Heart right ventricle (tissue), 16 donors: ENCODE measurements at regions not wholly inside any gene's neighbourhood (a gene's known extent, or its start where the extent isn't known, plus 50 kb on each side); places are given as distances from the start of the nearest gene placed in this dataset.

Source experiments
- ATAC-seq, 8 donors: fragments of 200-7000 bp; cut with Tn5 transposase; one replicate each; pipeline ENCODE4 v1.9.1; 2020; ENCODE audit warnings: mild to moderate bottlenecking in 8 of 8, moderate library complexity in 8 of 8, moderate number of reproducible peaks in 1 of 8
- DNase-seq, 2 donors: peaks; one replicate each; pipeline ENCODE4 v3.0.0-alpha.2; 2020
- H3K27ac ChIP-seq, 10 donors: fragments of 200-600 bp; sonication (generic) in 2 of 10; one replicate each; pipeline versions ENCODE4 v1.5.0 to v1.8.0; 2020 to 2022; ENCODE audit warnings: mild to moderate bottlenecking in 3 of 10
- H3K27me3 ChIP-seq, 7 donors: fragments of 200-600 bp; one replicate each; pipeline ENCODE4 v1.8.0; 2021 to 2022; ENCODE audit warnings: mild to moderate bottlenecking in 2 of 7
- H3K36me3 ChIP-seq, 9 donors: fragments of 200-600 bp; sonication (generic) in 1 of 9; one replicate each; pipeline versions ENCODE4 v1.5.0 to v1.8.0; 2020 to 2022; ENCODE audit warnings: mild to moderate bottlenecking in 2 of 9
- H3K4me1 ChIP-seq, 9 donors: fragments of 200-600 bp; sonication (generic) in 1 of 9; one replicate each; pipeline versions ENCODE4 v1.5.0 to v1.8.0; 2020 to 2022; ENCODE audit warnings: mild to moderate bottlenecking in 4 of 9
- H3K4me3 ChIP-seq, 10 donors: fragments of 200-600 bp; sonication (generic) in 2 of 10; one replicate each; pipeline versions ENCODE4 v1.5.0 to v1.8.0; 2020 to 2022; ENCODE audit warnings: mild to moderate bottlenecking in 7 of 10, moderate library complexity in 2 of 10
- H3K9me3 ChIP-seq, 11 donors: fragments of 200-600 bp in 10 of 11; sonication (generic) in 2 of 11; one replicate each; pipeline versions ENCODE4 v1.5.0 to v1.8.0; 2013 to 2022; ENCODE audit warnings: mild to moderate bottlenecking in 2 of 11, control low read depth in 1 of 11, moderate library complexity in 1 of 11
- CTCF ChIP-seq, 9 donors: fragments of 200-600 bp; sonication (generic) in 2 of 9; IDR thresholded peaks; one replicate each; pipeline versions ENCODE4 v1.5.0 to v1.8.0; 2021 to 2022; ENCODE audit warnings: antibody characterized with exemption in 9 of 9, mild to moderate bottlenecking in 5 of 9, moderate library complexity in 1 of 9
- WGBS, 2 donors: extraction: QIAGEN DNeasy Blood & Tissue Kit; methylation state at CpG; one replicate each; pipeline ENCODE4 v1.1.7; 2013; ENCODE audit warnings: inconsistent platforms in 1 of 2; 5-methylcytosine and 5-hydroxymethylcytosine counted together
- intact Hi-C, 10 donors: fragments of 100-400 bp; cut with DNase I; formaldehyde crosslinking; loops; one replicate each; pipeline versions ENCODE4 v1.11.1 to v1.14.2; 2022
- donor health status: Arrhythmogenic right ventricular cardiomyopathy.
- donor health status: ischemic (EF 13 %, LVEDD 7.1; RV severe dilation, severe dysfunction).
- donor health status: healthy with polysubstance abuse.
- donor health status: DM: no; HTN: yes; CAD: no.
- donor health status: DM: no; HTN: no; CAD: no.
- donor health status: ischemic (EF 25% LVEDD 6.9; RV normal size, moderate dysfunction).
- donor health status: ischemic (EF 25% LVEDD 5.7; RV mildly dilated, moderate dysfunction).
- donor health status: healthy.
- donor health status: DM: yes; HTN: yes; CAD: no.
- donor health status: Ischemic cardiomyopathy.
- donor health status: ischemic (EF 35%, LVEDD 5.7; RV mildly dilated, moderate dysfunction).
- donor health status: nonischemic (EF 11% LVEDD 7.7; RV severe dilation, severe dysfunction).
- donor health status: DM: yes; HTN: yes; CAD: no.
- donor health status: PGD.
- donor health status: ischemic (EF 29% LVEDD 5.4; RV normal size, mild dysfunction).
- donor health status: nonischemic (EF 23%, LVEDD 6.1; RV moderate dilation, normal function).

DNA sequence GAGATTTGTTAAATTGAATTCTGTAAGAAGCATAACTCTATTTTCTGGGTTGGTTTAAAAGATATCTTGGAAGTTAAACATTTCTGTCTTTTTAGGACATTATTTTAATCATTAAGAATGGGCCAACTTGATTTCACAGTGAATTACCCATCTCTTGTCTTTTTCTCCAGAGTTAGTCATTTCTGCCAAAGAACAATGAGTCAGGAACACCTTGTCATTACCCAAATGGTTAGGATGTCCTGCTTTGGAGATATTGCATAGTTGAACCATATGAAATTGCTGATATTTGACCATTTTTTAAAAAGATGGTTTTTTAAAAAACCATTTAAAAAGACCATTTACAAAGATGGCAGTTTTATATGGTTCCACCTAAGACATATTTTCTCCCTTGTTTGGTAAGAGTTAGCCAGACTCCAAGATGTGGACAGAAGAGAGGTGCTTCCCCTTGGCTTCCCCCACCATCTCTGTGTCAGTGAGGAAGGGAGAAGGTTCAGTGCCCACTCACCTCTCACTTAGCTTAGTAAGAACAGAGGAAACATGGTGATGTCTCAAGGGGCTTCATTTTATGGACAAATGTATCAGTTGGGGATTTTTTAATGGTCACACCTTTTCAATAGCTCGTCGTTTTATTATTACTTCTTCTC lies 103.0 kb downstream of the PCSK1 start:
- no peak for TF ChIP-seq CTCF (IDR thresholded peaks at IDR 0.05)
- H3K4me1 ChIP-seq: peaks cover 0 to 16% (median 3%) of the 10 kb centered on the region in 9 donors
- WGBS, 2 donors: 93% methylated on average over 2 of the region's 2 CpGs
- DNase-seq (no peak), ATAC-seq (no peak)
- H3K9me3 ChIP-seq: no peaks in the 10 kb centered on the region
- H3K4me3 ChIP-seq: no peak overlapping the region
- no peak overlapping the region for H3K27ac ChIP-seq
- intact Hi-C loops: loop anchor here in 9 of 10 donors (2.0 to 10.0 kb wide), 9 partner anchors 85 to 685 kb away; partner anchors contain the start of genes RFESD (in 5 of the 9) and ELL2 (in 3 of the 9)
- no peaks in the 10 kb centered on the region for H3K27me3 ChIP-seq
- H3K36me3 ChIP-seq: no peaks in the 10 kb centered on the region

GRCh38 chr5:96329289-96329688 lies 103.8 kb downstream of the PCSK1 start:
- ATAC-seq (no peak), DNase-seq (no peak)
- peaks cover 0 to 16% (median 3%) of the 10 kb centered on the region in 9 donors for H3K4me1 ChIP-seq
- WGBS, 2 donors: 61 to 83% methylated on average over 1 of the region's 1 CpG
- intact Hi-C loops: no loop called here
- no peak overlapping the region for H3K27ac ChIP-seq
- H3K36me3 ChIP-seq: no peaks in the 10 kb centered on the region
- H3K9me3 ChIP-seq: no peaks in the 10 kb centered on the region
- no peak overlapping the region for H3K4me3 ChIP-seq
- TF ChIP-seq CTCF (IDR thresholded peaks at IDR 0.05): no peak
- no peaks in the 10 kb centered on the region for H3K27me3 ChIP-seq

DNA sequence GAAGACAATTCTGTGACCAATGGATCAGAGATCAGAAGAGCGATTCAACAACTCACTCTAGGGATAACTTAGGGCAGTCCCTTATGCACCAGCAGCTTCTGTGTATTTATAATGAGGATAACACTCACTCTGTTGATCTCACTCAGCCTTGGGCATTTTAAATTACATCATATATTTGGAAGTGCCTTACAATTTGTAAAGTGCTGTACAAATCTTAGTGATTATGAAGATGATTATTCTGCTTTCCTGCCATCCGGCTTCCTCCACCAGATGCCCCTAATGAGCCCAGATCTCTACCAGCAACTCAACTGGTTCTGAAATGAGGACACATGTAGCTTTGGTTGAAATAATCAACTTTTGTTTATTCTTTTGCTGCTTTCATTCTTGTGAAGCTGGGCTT lies 105.3 kb downstream of the PCSK1 start:
- intact Hi-C loops: no loop called here
- H3K4me1 ChIP-seq: peaks cover 0 to 16% (median 3%) of the 10 kb centered on the region in 9 donors
- DNase-seq: no peak
- H3K4me3 ChIP-seq: no peak overlapping the region
- ATAC-seq: no peak
- H3K27me3 ChIP-seq: no peaks in the 10 kb centered on the region
- H3K36me3 ChIP-seq: no peaks in the 10 kb centered on the region
- 87 to 88% methylated on average over 2 of the region's 2 CpGs for WGBS, 2 donors
- no peaks in the 10 kb centered on the region for H3K9me3 ChIP-seq
- no peak overlapping the region for H3K27ac ChIP-seq
- no peak for TF ChIP-seq CTCF (IDR thresholded peaks at IDR 0.05)

- Histone ChIP-seq H3K4me1 (peaks cover 0 to 13% (median 0%) of the 10 kb centered on the region in 9 donors), H3K27ac (no peak overlapping the region), H3K27me3 (no peaks in the 10 kb centered on the region), H3K4me3 (no peak overlapping the region), H3K9me3 (no peaks in the 10 kb centered on the region), H3K36me3 (no peaks in the 10 kb centered on the region)
- intact Hi-C loops: no loop called here
- no peak for TF ChIP-seq CTCF (IDR thresholded peaks at IDR 0.05)
- ATAC-seq: no peak
- WGBS, 2 donors: 90 to 96% methylated on average over 4 of the region's 4 CpGs
- DNase-seq: no peak
Observed at GRCh38 chr5:96326902-96327301, 106.1 kb downstream of the PCSK1 start.
